NCI-H1048 (cell line): ENCODE measurements at regions not wholly inside any gene's neighbourhood (a gene's known extent, or its start where the extent isn't known, plus 50 kb on each side); places are given as distances from the start of the nearest gene placed in this dataset.
"Not testable (repeated sequence)": the region's sequence is repeated elsewhere in the genome, so short reads cannot be mapped to it uniquely, and the experiment has no call there.

Experiments
- DNase-seq: peaks from one replicate; lab custom pipeline; 2025; lab: John Stamatoyannopoulos, UW

- no peak for DNase-seq
Measured at GRCh38 chr9:90147426-90147825, 495.2 kb downstream of the DIRAS2 start.

GRCh38 chr9:90156318-90156717 is 486.3 kb downstream of the DIRAS2 start:
- no peak for DNase-seq

- DNase-seq: no peak
Measured at GRCh38 chr9:90162326-90162725, 480.3 kb downstream of the DIRAS2 start.

- no peak for DNase-seq
Measured at GRCh38 chr9:90162819-90163218, 479.8 kb downstream of the DIRAS2 start.

- DNase-seq: no peak
Measured at GRCh38 chr9:90165281-90165680, 477.3 kb downstream of the DIRAS2 start.

- not testable (repeated sequence) for DNase-seq
Measured at GRCh38 chr9:90166374-90166773, 476.2 kb downstream of the DIRAS2 start.

- no peak for DNase-seq
Measured at GRCh38 chr9:90167914-90168313, 474.7 kb downstream of the DIRAS2 start.

GRCh38 chr9:90169490-90169889 is 473.1 kb downstream of the DIRAS2 start:
- DNase-seq: no peak

GRCh38 chr9:90173935-90174334 is 468.7 kb downstream of the DIRAS2 start:
- DNase-seq: not testable (repeated sequence)

GRCh38 chr9:90174346-90174745 is 468.3 kb downstream of the DIRAS2 start:
- DNase-seq: not testable (repeated sequence)

GRCh38 chr9:90175257-90175656 is 467.4 kb downstream of the DIRAS2 start:
- no peak for DNase-seq

- DNase-seq: no peak
Measured at GRCh38 chr9:90175865-90176264, 466.8 kb downstream of the DIRAS2 start.

- DNase-seq: no peak
Measured at GRCh38 chr9:90176901-90177300, 465.7 kb downstream of the DIRAS2 start.

GRCh38 chr9:90180381-90180780 is 462.2 kb downstream of the DIRAS2 start:
- no peak for DNase-seq

- no peak for DNase-seq
Measured at GRCh38 chr9:90188656-90189055, 454.0 kb downstream of the DIRAS2 start.

GRCh38 chr9:90189306-90189705 is 453.3 kb downstream of the DIRAS2 start:
- DNase-seq: no peak

GRCh38 chr9:90192465-90192864 is 450.2 kb downstream of the DIRAS2 start:
- not testable (repeated sequence) for DNase-seq

GRCh38 chr9:90198956-90199355 is 443.7 kb downstream of the DIRAS2 start:
- DNase-seq: no peak

- DNase-seq: no peak
Measured at GRCh38 chr9:90201766-90202165, 440.9 kb downstream of the DIRAS2 start.

- DNase-seq: no peak
Measured at GRCh38 chr9:90204128-90204831, 438.3 kb downstream of the DIRAS2 start.

- not testable (repeated sequence) for DNase-seq
Measured at GRCh38 chr9:90213045-90213444, 429.6 kb downstream of the DIRAS2 start.

GRCh38 chr9:90219548-90220118 is 423.0 kb downstream of the DIRAS2 start:
- no peak for DNase-seq

GRCh38 chr9:90221899-90222298 is 420.7 kb downstream of the DIRAS2 start:
- not testable (repeated sequence) for DNase-seq

GRCh38 chr9:90226839-90227338 is 415.7 kb downstream of the DIRAS2 start:
- not testable (repeated sequence) for DNase-seq
